NCI-H1105 treated with DMSO at 0.1 percent for 48 hours (cell line): ENCODE measurements at regions not wholly inside any gene's neighbourhood (a gene's known extent, or its start where the extent isn't known, plus 50 kb on each side); places are given as distances from the start of the nearest gene placed in this dataset.

Experiments used
- DNase-seq: peaks from one replicate; lab custom pipeline; 2025; lab: John Stamatoyannopoulos, UW

DNA sequence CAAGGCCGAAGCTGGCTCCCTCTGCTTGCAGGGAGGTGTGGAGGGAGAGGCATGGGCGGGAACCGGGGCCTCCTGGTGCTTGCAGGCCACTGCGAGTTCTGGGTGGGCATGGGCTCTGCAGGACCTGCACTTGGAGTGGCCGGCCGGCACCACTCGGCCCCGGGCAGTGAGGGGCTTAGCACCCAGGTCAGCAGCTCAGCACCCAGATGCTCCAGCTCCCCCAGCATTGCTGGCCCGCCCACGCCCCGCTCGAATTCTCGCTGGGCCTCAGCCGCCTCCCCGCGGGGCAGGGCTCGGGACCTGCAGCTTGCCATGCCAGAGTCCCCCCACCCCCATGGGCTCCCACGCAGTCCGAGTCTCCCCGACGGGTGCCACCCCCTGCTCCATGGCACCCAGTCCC is 176.2 kb upstream of the FAM98A start:
- no peak for DNase-seq

- DNase-seq: no peak
Measured at GRCh38 chr2:33770023-33770422, 170.9 kb upstream of the FAM98A start.

- no peak for DNase-seq
Measured at GRCh38 chr2:33766175-33766574, 167.1 kb upstream of the FAM98A start.

- no peak for DNase-seq
Measured at GRCh38 chr2:33765122-33765521, 166.0 kb upstream of the FAM98A start.

DNA sequence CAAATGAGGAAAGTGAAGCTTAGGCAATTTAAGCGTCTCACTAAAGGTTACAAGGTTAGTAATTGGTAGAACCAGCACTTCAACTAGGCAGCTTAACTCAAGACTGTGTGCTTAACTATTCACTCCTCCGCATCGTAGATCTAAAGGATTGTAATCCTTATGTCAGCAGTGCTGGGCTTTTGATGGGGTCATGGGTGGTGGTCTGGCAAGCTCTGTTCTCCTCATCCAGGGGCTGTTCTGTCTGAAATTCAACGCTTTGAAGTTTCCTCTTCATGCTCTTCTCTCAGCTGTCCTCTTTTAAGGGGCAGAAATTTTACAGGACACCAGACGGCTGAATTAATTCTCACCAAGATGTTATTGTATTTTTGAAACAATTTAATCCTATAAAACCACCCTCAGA is 165.5 kb upstream of the FAM98A start:
- DNase-seq: no peak

- no peak for DNase-seq
Measured at GRCh38 chr2:33763671-33764310, 164.7 kb upstream of the FAM98A start.

- DNase-seq: no peak
Measured at GRCh38 chr2:33762636-33763035, 163.5 kb upstream of the FAM98A start.

DNA sequence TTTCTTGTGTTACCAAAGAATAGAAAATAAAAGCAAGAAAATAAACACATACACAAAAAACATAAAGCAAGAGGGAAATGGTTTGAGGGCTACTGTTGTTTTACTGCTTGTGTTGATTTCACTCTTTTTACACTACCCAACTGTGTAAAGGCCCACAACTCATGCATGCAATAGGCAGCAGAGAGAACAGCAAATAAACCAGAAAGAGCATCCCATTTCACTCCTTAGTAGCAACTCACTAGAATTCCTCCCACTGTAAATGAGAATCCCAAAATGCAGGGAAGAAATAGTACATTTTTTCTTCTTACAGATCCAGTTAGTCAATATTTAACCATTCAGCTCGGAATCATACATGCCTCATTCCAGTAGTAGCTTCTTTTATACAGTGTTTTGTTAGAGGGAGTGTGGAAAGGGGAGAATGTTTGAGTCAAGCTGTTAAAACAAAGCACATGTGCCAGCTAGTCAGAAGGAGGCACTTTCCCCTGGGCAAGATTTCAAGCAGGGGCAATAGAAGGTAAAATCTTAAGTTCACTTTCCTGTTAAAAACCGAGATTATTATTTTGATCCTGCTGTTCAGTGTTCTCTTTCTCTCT is 147.2 kb upstream of the FAM98A start:
- no peak for DNase-seq

GRCh38 chr2:33735096-33735495 is 136.0 kb upstream of the FAM98A start:
- DNase-seq: no peak

DNA sequence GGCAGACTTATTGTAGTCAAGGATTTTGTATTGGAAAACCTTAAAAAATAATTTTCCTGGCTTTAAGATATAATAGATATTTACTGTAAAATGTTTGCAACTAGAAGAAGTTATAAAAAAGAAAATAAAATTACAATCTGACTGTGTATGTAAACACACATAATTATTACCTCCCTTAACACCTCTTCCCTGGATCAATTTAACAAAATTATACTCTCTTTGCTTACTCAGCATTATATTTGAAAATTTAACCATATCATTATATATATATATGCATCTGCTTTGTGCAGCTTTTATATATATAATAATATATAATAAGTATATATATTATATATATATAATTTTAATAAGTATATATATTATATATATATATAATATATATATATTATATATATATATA is 131.7 kb upstream of the FAM98A start:
- DNase-seq: no peak

DNA sequence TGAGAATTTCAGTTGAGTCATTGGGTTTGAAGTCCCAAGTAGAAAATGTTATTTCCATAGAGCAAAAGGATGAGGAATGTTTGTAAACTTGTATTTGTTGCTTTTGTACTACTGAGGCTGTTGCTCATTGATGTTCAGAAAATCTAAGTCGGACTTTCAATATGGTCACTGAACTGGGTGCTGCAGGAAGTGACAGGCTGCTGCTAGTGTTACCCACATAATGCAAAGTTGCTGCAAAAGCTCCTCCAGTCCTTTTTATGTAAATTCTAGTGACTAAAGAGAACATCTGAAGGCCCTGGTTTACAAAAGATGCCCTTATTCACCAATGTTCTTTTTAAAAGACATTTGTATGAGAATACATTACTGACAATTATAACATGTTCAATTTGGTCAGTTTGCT is 131.1 kb upstream of the FAM98A start:
- no peak for DNase-seq

DNA sequence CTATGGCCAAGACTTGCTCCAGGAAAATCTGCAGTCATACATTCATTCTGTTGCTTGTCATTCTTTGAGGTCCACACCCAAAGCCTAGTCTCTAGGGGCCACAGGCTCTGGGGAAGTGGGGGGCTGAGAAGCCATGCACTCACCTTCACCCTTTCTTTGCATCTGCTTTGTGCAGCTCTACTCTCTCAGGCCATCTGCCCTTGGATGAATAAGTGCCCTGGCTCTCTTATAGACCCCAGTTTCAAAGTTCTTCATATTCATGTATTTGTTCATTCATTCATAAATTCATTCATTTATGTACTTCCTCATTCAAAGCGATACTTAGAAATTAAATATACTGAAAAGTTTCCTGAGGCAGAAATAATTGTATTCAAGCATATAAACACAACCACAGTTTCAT is 130.3 kb upstream of the FAM98A start:
- no peak for DNase-seq

- DNase-seq: no peak
Measured at GRCh38 chr2:33728106-33728505, 129.0 kb upstream of the FAM98A start.

GRCh38 chr2:33727361-33728032 is 128.4 kb upstream of the FAM98A start:
- DNase-seq: no peak

DNA sequence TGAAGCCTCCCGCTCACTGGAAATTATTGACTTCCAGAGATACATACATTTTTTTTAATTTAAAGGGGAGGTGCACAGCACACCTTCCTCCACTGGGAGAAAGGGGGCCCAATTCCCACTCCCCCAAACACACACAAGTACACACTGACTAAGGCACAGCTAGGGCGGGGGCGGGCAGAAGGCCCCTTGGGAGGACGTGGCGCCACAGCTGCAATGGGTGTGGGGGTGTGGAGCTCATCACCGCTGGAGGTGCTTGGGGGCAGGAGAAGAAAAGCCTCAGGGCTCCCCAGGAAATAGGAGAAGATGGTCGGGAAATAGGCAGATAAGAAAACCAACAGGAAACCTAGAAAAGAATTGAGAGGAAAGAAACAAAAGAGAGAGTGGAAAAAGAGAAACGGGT is 127.3 kb upstream of the FAM98A start:
- no peak for DNase-seq

- DNase-seq: no peak
Measured at GRCh38 chr2:33723329-33723728, 124.2 kb upstream of the FAM98A start.

DNA sequence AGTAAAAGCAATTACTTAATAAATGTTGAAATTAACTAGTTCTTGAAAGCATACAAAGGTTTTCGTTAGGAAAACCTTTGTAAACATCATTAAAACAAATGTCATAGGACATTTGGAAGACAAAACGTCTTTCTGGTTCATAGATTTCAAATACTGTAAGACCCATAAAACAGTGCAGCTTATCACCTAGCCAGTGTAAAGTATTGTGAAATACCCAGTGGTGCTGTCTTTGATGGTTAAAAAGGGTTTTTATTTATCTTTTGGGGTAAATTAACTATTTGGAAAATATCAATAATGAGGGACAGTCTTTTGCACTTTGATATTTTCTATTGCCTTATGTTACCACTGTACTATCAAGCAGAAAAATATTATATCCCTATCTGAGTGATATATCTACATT is 120.0 kb upstream of the FAM98A start:
- DNase-seq: no peak

GRCh38 chr2:33712674-33713073 is 113.6 kb upstream of the FAM98A start:
- no peak for DNase-seq

DNA sequence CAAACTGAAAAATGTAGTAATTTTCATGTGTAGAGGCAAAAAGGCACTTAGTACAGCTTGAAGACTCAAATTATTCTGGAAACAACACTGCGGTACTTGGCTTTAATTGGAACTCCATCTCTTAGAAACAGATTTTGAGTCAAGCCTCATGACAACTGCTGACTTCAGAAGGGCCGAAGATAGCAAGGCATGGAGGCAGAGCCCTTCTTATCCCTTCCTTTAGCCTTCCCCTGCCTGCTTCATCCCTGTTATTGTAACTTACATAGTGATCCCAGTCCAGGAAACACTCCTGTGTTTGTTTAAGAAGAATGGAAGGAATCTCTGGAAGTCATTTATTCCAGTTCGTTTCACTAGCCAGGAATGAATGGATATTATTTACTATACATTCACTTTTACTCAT is 110.9 kb upstream of the FAM98A start:
- DNase-seq: no peak

GRCh38 chr2:33707312-33707711 is 108.2 kb upstream of the FAM98A start:
- DNase-seq: no peak

- DNase-seq: no peak
Measured at GRCh38 chr2:33706410-33706809, 107.3 kb upstream of the FAM98A start.

DNA sequence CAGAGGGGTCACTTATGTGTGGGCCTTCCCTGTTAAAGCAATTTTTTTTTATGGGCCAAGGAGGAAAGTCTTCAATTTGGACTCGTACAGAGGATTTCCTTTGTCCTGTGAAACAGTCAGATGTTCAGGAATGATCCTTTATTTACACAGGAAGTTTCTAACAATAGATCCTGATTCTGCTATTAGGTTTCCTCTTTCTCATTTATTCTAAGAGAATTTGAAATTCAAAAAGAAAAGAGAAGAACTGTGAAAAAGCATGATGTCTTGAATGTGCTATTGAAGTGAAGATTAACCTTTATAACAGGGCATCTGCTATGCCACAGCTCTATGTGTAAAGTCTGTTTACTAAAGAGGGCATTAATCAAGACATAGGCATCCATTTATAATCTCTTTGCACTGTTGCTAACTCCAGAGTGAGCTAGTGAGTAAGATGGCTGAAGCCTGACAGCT is 105.3 kb upstream of the FAM98A start:
- DNase-seq: no peak

- DNase-seq: no peak
Measured at GRCh38 chr2:33696234-33696633, 97.1 kb upstream of the FAM98A start.

DNA sequence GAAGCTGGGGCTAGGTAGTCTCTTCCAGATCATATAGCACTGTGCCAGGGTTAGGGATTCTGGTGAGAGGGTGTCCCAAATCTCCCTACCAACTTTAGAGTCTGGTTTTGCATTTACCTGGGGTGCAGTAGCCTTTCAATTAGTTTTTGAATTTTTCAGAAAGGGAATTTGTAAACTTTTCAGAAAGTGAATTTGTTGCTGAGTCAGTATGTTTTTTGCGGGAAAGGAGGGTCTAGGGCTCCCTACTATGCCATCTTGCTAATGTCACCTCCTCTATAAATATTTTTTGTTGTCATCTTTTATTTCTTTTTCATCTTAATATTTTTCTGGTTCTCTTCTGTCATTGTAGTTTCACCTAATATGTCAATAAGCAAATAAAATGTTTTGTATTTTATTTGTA is 95.8 kb upstream of the FAM98A start:
- no peak for DNase-seq
